Lower lobe of right lung (tissue), 2 donors: ENCODE measurements at regions not wholly inside any gene's neighbourhood (a gene's known extent, or its start where the extent isn't known, plus 50 kb on each side); places are given as distances from the start of the nearest gene placed in this dataset.

Experiments
- ATAC-seq, 2 donors: fragments of 200-7000 bp; cut with Tn5 transposase; one replicate each; pipeline ENCODE4 v1.9.1; 2020 to 2022; ENCODE audit warnings: mild to moderate bottlenecking in 2 of 2, moderate library complexity in 2 of 2
- DNase-seq: peaks from one replicate; pipeline ENCODE4 v3.0.0-alpha.2; 2020
- H3K27ac ChIP-seq: fragments of 200-600 bp; one replicate; pipeline ENCODE4 v1.8.0; 2022
- H3K27me3 ChIP-seq: fragments of 200-600 bp; one replicate; pipeline ENCODE4 v1.8.0; 2022; ENCODE audit warnings: low read depth
- H3K36me3 ChIP-seq: fragments of 200-600 bp; one replicate; pipeline ENCODE4 v1.8.0; 2022; ENCODE audit warnings: mild to moderate bottlenecking
- H3K4me1 ChIP-seq: fragments of 200-600 bp; one replicate; pipeline ENCODE4 v1.8.0; 2022
- H3K4me3 ChIP-seq: fragments of 200-600 bp; one replicate; pipeline ENCODE4 v1.8.0; 2022; ENCODE audit warnings: mild to moderate bottlenecking
- H3K9me3 ChIP-seq: fragments of 200-600 bp; one replicate; pipeline ENCODE4 v1.8.0; 2022
- CTCF ChIP-seq: fragments of 200-600 bp; IDR thresholded peaks from one replicate; pipeline ENCODE4 v1.8.0; 2022; ENCODE audit warnings: antibody characterized with exemption, mild to moderate bottlenecking
- intact Hi-C: fragments of 100-400 bp; cut with DNase I; formaldehyde crosslinking; loops from one replicate; pipeline ENCODE4 v1.11.0; 2022
- donor health status: DM: no; HTN: yes; CAD: no; lungs with severe emphysema.

DNA sequence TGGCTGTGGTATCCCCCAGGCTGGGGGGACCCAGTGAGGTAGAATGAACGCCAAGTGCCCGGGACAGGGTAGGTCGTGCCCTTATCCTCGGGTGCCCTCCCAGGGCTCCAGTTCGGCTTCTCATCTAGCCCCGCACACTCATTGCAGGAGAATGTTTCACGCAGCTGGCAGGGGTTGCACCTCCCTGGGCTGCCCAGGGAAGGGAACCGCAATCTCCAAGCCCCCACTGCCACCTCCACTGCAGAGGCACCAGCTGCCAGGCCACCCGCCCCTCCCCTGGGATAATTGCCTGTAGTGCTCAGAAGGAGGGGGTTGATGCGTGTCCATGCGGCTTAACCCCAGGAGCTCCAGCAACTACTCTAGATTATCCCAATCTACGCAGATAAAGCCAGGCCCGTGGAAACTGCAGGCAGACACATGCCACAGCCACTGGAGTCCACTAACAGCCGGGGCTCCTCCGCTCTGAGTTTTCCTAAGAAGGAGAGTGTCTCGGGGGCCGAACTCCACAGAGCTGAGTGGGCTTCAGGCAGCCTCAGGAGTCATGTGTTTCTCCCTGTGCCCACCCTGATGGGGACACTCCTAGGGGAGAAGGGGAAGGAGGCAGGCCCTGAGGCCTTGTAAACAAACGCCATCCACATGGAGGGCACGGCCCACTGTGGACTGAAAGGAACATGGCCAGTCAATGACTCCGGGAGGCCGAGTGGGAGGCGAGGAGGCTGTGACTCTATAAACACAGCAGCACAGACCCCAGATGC, 137.2 kb upstream of the IQSEC1 start:
- DNase-seq = peak; percentile 35
- H3K27me3 ChIP-seq = peaks cover 3% of the 10 kb centered on the region
- H3K36me3 ChIP-seq = no peaks in the 10 kb centered on the region
- TF ChIP-seq CTCF = no peak
- H3K9me3 ChIP-seq = no peaks in the 10 kb centered on the region
- no peak overlapping the region for H3K27ac ChIP-seq
- H3K4me3 ChIP-seq = no peak overlapping the region
- intact Hi-C loops = no loop called here
- H3K4me1 ChIP-seq = no peaks in the 10 kb centered on the region
- ATAC-seq = no peak

GRCh38 chr3:13209634-13209997, 136.4 kb upstream of the IQSEC1 start:
- no peak for ATAC-seq
- Histone ChIP-seq H3K4me3 (no peak overlapping the region), H3K36me3 (no peaks in the 10 kb centered on the region), H3K27ac (no peak overlapping the region), H3K4me1 (no peaks in the 10 kb centered on the region), H3K27me3 (peaks cover 3% of the 10 kb centered on the region), H3K9me3 (no peaks in the 10 kb centered on the region)
- DNase-seq = no peak
- no peak for TF ChIP-seq CTCF
- intact Hi-C loops = no loop called here

GRCh38 chr3:13208706-13209633, 135.7 kb upstream of the IQSEC1 start:
- intact Hi-C loops = no loop called here
- Histone ChIP-seq H3K27me3 (peaks cover 9% of the 10 kb centered on the region), H3K36me3 (no peaks in the 10 kb centered on the region), H3K4me1 (peaks cover 4% of the 10 kb centered on the region), H3K9me3 (no peaks in the 10 kb centered on the region), H3K27ac (no peak overlapping the region), H3K4me3 (no peak overlapping the region)
- no peak for ATAC-seq
- DNase-seq = peak; percentile 38
- no peak for TF ChIP-seq CTCF

DNA sequence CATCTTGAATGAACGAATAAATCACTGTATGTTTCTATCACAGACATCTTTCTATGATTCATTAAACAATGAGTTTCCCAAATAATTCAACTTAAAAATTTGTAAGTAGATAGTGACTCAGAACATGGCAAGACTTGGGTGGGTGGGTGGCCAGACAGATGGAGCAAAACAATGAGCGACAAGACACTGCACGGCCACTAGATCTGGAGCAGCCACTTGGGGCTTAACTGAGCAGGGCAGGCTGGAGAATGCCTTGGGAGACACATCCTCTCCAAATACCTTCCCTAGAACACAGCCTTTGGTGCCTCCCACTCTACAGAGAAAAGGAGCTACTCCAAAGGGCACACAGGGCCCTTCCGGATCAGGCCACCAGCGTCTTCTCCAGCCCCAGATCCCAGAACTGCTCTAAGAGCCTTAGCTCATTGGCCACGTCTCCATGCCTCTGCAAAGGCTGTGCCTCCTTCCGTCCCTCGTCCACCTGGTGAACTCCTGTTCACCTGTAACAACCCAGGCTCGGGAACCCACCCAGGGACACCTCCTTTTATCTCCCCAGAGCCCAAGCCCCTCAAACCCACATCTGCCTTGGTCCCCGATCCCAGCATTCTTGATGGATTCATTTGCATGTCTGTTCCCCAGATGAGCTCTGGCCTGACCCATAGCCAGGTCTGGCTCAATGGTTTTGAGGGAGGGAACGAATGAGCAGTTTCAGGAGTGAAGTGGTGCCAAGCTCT, 134.9 kb upstream of the IQSEC1 start:
- intact Hi-C loops = no loop called here
- no peak overlapping the region for H3K4me3 ChIP-seq
- peaks cover 4% of the 10 kb centered on the region for H3K4me1 ChIP-seq
- DNase-seq = no peak
- ATAC-seq = no peak
- TF ChIP-seq CTCF = no peak
- H3K9me3 ChIP-seq = no peaks in the 10 kb centered on the region
- H3K27ac ChIP-seq = no peak overlapping the region
- H3K27me3 ChIP-seq = peaks cover 17% of the 10 kb centered on the region
- no peaks in the 10 kb centered on the region for H3K36me3 ChIP-seq

DNA sequence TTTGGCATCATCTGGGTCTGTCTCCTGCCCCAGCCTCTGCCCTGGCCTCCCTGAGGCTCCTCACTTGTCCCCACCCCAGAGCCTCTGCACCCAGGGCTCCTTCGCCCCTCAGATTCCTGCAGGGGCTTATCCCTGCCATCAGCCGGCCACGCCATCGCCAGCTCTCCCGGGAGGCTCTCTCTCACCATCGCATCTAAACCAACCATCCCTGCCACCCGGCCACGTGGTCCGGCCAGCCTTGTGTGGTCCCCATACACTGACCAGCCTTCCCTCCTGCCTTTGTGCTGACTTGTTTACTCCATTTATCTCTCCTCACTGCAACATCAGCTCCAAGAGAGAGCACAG, 134.3 kb upstream of the IQSEC1 start:
- TF ChIP-seq CTCF = no peak
- intact Hi-C loops = no loop called here
- H3K4me1 ChIP-seq = peaks cover 4% of the 10 kb centered on the region
- ATAC-seq = no peak
- H3K4me3 ChIP-seq = no peak overlapping the region
- no peak overlapping the region for H3K27ac ChIP-seq
- peaks cover 18% of the 10 kb centered on the region for H3K27me3 ChIP-seq
- H3K9me3 ChIP-seq = no peaks in the 10 kb centered on the region
- peak; percentile 32 for DNase-seq
- no peaks in the 10 kb centered on the region for H3K36me3 ChIP-seq
